NCI-H146 treated with DMSO at 0.1 percent for 48 hours (cell line): ENCODE measurements at regions not wholly inside any gene's neighbourhood (a gene's known extent, or its start where the extent isn't known, plus 50 kb on each side); places are given as distances from the start of the nearest gene placed in this dataset.

Experiments
- DNase-seq: peaks from one replicate; lab custom pipeline; 2025; ENCODE audit not compliant: unreplicated experiment; lab: John Stamatoyannopoulos, UW

DNA sequence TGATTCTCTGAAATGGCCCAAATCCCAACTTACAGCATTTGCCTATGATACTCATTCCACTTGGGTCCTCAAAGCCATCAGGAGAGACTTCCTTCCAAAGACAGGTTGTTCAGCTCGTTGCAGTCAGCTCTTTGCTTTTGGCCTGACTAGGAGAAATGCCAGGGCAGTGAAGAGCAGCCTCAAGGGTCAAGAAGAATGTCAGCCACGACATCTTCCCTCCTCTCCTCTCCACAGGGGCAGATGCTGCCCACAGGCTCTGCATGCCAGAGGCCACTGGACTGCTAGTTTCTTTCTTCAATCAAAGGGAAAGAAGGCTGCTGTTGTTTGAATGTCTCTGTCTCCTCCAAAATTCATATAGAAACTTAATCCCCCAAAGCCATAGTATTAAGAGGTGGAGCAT lies 201.7 kb upstream of the PFN2 start:
- no peak for DNase-seq

DNA sequence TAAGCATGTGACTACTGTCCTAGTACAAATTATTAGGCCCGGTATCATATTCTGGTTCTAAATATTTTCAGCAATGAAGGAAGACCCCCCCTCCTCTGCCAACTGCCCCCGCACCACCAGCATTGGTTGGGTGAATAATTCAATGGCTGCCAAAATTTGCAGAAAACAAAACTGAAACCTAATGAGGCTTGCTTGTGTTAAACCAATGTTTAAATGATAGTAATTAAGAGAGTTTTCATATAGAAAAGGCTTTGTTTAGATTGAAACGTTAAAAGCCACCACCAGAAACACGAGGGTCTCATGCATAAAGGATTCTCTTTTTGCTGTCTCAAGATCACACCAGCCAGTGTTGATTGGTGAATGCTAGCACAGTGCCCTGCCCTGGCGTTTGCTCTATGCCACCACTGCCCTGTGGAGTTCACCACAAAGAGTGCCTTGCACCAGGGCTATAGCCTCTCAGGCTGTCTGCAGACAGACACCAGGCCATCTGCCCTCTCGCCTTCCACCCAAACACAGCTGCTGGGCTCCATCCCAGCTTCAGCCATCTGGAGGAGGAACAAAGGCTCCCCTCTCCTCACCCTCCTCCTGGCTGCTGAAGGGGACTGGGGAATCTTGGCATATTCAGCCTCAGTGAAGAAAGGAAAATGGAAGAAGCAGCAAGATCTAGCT lies 200.3 kb upstream of the PFN2 start:
- peak; percentile 20 for DNase-seq

DNA sequence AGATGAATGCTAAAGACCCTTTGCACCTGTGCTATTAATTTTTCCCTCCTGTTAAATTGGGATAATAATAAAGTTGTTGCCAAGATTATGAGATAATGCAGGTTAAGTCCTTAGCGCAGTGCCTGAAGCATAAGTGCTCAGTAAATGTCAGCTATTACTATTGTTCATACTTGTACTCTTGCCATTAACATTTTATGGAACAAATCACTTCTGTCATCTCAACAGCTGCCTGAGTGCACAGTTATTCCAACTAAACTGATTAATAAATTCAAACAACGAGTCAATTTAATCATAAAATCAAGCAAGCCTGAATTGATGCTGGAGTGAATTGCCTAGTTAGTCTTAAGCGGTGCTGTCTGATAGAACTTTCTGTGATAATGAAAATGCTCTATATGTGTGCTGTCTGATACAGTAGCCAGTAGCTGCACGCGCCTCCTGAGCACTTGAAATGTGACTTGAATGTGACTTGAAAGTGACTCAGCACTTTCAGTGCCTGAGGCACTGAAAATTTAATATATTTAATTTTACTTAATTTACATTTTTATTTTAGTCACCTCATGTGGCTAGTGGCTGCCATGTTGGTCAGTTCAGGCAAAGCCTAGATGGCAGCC lies 198.7 kb upstream of the PFN2 start:
- no peak for DNase-seq

DNA sequence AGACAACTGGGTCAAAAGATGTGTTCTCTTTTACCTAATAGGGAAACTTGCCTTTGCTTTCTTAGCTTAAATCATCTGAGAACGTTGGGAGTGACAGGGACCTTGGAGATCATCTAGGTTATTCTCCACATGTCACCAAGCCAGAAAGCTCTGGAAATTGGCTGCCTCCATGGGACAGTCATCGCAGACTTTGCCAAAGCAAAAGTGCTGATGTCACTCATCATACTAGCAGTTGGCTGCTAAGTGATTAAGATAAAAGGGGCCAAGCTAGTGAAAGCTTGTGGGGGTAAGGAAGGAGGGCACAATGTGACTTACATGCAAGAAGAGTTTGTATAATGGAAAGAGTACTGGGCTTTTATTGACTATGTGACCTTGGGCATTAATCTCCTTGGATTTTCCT lies 198.0 kb upstream of the PFN2 start:
- DNase-seq = no peak

DNA sequence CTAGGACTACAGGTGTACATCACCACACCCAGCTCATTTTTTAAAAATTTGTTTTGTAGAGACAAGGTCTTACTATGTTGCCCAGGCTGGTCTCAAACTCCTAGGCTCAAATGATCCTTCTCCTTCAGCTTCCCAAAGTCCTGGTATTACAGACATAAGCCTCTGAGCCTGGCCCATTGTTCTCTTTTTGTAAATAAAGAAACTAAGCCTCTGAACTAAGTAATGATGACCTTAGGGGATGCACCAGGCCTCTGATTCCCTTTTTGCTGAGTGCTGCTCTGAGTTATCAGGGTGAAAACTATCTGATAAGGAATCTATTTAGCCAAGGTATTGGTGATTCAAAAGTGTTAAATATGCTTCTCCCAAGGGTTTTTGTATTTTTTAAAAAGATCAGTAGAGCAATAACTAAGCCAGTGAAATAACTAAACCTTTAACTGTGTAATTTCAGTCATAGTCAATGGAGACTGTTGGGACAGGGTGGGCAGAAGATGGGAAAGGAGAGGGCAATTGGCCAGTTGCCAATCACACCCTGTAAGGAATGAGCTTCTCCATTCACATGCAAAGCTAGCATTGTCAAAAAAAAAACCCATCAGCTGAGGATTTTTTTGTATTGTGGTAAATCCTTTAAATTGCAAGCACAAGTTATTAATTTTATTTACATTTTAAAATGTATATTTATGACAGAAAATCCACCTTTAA lies 194.8 kb upstream of the PFN2 start:
- no peak for DNase-seq

- no peak for DNase-seq
These were observed 190.3 kb upstream of the PFN2 start for GRCh38 chr3:150161011-150161410.

DNA sequence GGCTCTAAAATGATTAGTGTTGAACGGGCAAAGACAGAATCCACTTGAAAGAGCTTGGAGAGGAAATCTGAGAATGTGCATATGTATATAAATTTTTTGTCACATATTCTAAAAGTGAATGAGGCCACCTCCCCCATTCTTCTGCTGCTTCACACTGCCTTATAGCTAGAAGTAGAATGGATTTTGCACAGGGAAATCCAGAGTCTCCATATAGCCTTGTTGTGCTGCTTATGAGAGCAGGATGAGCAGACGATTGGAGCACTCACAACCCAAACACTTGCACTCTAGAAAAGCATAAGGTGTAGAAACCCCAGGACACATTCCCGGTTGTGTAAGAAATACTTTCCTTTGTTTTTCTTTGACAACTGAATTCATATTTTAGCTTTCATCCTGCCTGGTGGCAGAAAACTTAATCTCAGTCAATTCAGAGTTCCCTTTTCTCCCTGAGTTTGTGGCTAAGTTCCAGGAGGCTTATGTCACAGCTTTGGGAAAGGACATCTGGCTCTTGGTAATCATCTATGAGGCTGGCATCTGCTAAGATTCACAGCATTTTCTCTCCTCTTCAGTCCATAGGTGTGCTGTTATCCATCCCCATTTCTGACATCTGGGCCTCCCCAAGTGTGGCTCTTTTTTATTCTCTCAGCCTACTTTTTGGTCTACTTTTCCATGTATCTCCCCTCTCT lies 188.4 kb upstream of the PFN2 start:
- no peak for DNase-seq

DNA sequence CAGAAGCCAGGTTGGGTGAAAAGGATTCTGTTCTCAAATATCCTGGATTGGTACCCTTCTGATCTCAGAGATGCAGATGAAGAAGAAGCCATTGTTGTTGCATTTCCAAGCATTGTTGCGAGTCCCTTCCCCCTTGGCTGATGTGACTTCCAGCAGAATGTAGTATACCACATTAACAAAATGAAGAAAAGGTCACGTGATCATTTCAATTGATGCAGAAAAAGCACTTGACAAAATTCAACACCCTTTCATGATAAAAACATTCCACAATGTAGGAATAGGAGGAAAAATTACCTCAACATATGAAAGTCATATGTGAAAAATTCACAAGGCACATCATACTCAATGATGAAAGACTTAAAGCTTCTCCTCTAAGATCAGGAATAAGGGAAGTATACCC lies 181.9 kb upstream of the PFN2 start:
- DNase-seq = no peak

DNA sequence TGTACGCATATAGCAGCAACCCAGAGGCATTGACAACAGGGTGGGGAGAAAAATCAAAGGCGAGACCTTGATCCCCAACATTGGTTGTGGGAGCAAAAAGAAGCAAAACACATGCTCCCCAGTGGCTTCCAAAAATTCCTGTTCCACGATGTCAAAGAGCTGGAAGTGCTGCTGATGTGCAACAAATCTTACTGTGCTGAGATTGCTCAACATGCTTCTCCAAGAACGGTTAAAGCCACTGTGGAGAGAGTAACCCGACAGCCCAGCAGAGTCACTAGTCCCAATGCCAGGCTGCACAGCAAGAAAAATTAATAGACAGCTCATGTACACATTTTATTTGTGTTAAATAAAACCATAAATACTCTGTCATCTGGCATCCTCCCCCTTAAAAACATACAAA lies 179.9 kb upstream of the PFN2 start:
- no peak for DNase-seq

- DNase-seq = peak; percentile 17
These were observed 179.0 kb upstream of the PFN2 start for GRCh38 chr3:150149651-150150051.

- DNase-seq = no peak
These were observed 177.5 kb upstream of the PFN2 start for GRCh38 chr3:150148227-150148626.

DNA sequence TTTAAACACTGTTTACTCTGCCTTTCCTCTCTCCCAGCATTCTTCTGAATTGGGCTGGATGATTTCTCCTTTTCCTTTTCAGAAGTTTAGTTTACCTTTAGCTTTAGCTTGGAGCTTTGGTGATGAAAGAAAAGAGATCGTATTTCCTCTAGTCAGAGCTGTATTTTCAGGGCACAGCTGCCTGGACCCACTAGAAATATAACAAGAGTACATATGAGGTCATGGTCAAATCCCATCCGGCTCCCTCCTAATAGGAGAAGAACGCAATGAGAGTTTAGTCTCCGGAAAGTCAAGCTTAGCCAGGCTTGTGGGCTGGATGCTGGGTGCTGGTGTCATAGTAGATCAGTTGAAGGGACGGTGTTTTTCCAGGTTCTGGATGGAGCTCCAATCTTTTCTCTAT lies 177.1 kb upstream of the PFN2 start:
- DNase-seq = peak; percentile 40

GRCh38 chr3:150146991-150147761 lies 176.5 kb upstream of the PFN2 start:
- no peak for DNase-seq

DNA sequence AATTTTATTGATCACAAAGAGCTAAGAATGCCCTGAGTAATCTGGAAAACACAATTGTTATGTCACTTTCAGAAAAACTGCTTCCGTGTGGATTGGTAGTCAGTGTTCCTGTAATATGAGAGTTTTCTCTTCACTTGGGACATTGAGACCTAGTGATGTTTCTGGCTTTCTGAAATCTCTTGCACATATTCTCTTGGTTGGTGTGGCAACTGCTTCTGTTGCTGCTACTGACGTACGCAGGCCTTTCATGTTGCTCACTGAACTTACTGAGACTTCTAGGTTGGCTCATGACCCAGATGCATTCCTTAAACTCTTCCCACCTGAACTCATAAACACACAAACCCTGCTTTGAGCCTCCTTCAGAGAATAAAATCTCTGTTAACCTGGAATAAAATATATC lies 175.0 kb upstream of the PFN2 start:
- DNase-seq = no peak

DNA sequence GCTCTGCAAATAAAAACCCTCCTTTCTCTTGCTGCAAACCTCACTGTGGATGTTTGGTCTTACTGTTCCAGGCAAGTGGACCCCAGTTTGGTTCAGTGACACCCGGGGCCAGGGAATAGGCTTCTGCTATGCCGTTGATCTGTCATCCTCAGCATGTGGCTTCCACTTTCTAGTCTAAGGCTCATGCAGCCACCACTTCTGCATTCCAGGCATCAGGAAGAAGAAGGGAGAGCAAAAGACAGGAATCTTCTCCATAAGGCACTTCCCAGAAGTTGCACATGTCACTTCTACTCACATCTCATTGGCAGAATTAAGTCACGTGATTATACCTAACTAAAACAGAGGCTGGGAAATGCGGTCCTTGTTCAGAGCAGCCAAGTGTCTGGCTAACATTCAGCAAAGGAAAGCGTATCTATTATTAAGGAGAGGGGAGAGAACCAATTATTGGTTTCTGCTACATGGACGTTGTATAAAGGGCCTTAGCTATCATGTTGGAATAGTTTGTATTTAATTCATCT lies 173.6 kb upstream of the PFN2 start:
- no peak for DNase-seq

DNA sequence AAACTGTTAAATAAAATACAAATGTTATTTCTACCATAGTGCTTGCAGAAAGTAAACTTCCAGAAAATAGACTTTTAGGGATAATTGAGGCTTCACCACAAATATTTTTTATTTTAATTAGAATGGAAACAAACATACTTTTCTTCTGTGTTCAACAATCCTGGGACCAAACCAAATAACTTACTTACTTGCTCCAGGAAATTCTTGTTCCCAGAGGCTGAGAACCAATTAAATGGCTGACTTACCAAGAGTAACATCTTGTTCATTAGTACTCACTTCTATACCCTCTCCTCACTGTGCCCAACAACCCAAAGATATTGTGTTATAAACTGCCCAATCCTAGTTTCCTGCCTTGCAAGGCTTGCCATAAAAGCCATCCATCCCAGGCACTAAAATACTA lies 172.2 kb upstream of the PFN2 start:
- no peak for DNase-seq

- DNase-seq = no peak
These were observed 171.2 kb upstream of the PFN2 start for GRCh38 chr3:150141790-150142326.

DNA sequence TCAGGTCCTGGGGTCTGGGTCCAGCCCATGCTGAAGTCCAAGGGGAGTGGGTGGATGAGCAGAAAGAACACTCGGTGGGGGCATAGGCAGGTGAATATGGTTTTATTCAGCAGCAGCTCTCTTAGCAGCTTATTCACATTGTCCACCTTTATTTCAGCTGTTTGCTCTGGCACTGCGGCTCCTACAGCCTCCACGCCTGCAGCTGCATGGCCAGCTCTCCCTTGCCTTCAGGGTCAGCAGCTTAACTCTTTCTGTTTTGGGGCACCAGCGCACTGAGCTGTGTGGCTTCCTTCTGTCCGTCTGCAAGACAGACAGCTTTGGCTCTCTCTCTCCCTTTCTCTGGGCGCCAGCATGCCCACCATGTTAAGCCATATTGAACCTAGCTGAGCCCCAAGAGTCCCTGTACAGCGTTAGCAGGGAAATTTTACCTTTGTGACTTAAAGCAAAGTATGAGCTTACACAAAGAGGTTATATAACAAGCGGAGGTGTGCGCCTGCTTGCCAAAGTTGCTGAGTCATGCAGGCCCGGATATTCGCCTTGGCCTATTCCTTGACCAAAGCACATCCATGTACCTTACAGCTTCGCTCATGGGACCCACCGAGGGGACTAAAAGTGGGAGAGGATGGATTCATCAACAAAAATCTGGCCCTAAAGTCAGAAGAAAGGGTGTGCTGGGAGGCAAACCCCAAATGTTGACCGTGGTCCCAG lies 170.1 kb upstream of the PFN2 start:
- DNase-seq = no peak

DNA sequence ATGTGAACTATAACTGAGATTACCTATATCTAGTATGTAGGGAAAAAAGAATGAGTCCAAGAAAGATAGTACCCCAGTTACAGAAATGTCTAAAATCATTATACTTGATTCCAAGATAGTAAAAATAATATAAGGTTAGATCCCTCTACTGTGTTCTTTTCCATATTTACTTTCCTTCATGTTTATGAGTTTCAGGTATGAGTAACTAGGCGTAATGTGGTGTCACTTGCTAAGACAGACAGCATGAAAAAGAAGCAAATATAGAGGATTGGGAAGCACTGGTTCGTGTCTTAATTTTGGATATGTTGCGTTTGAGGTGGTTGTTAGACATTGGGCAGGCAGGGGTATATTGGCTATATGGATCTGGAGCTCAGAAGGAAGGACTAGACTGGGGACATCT lies 168.1 kb upstream of the PFN2 start:
- no peak for DNase-seq

GRCh38 chr3:150136242-150136641 lies 165.5 kb upstream of the PFN2 start:
- no peak for DNase-seq
